Right renal pelvis (tissue), 4 donors: ENCODE measurements at regions not wholly inside any gene's neighbourhood (a gene's known extent, or its start where the extent isn't known, plus 50 kb on each side); places are given as distances from the start of the nearest gene placed in this dataset.

Experiments
- DNase-seq, 4 donors: peaks; one replicate each; pipeline ENCODE4 v3.0.0-alpha.2; 2013; ENCODE audit warnings: low read depth in 4 of 4, low spot score in 3 of 4, missing footprints in 1 of 4

GRCh38 chr9:95634114-95634513, 117.3 kb upstream of the PTCH1 start:
- no peak for DNase-seq

- no peak for DNase-seq
Measured at GRCh38 chr9:95629585-95629984, 112.8 kb upstream of the PTCH1 start.

GRCh38 chr9:95627802-95628201, 111.0 kb upstream of the PTCH1 start:
- no peak for DNase-seq

GRCh38 chr9:95626885-95627558, 110.3 kb upstream of the PTCH1 start:
- DNase-seq, result no peak

GRCh38 chr9:95626341-95626740, 109.6 kb upstream of the PTCH1 start:
- DNase-seq, result no peak

- DNase-seq, result no peak
Measured at GRCh38 chr9:95623640-95624039, 106.9 kb upstream of the PTCH1 start.

- no peak for DNase-seq
Measured at GRCh38 chr9:95620722-95621121, 104.0 kb upstream of the PTCH1 start.

GRCh38 chr9:95620314-95620713, 103.5 kb upstream of the PTCH1 start:
- no peak for DNase-seq

GRCh38 chr9:95615246-95615645, 98.5 kb upstream of the PTCH1 start:
- no peak for DNase-seq

- no peak for DNase-seq
Measured at GRCh38 chr9:95613670-95614069, 96.9 kb upstream of the PTCH1 start.

GRCh38 chr9:95611354-95611753, 94.6 kb upstream of the PTCH1 start:
- no peak for DNase-seq

GRCh38 chr9:95610006-95610785, 93.4 kb upstream of the PTCH1 start:
- no peak for DNase-seq

- DNase-seq, result no peak
Measured at GRCh38 chr9:95609426-95609825, 92.7 kb upstream of the PTCH1 start.

GRCh38 chr9:95608341-95608740, 91.6 kb upstream of the PTCH1 start:
- no peak for DNase-seq

- no peak for DNase-seq
Measured at GRCh38 chr9:95607507-95607906, 90.7 kb upstream of the PTCH1 start.

GRCh38 chr9:95606489-95607350, 89.9 kb upstream of the PTCH1 start:
- no peak for DNase-seq

GRCh38 chr9:95605816-95606488, 89.2 kb upstream of the PTCH1 start:
- DNase-seq, result peak in 3 of 4 donors; percentile 45 to 49 (median 46)

GRCh38 chr9:95605101-95605500, 88.3 kb upstream of the PTCH1 start:
- no peak for DNase-seq

- no peak for DNase-seq
Measured at GRCh38 chr9:95598236-95598635, 81.5 kb upstream of the PTCH1 start.

- DNase-seq, result no peak
Measured at GRCh38 chr9:95595721-95596295, 79.0 kb upstream of the PTCH1 start.
